Neural cell (in vitro differentiated cells): ENCODE measurements at regions not wholly inside any gene's neighbourhood (a gene's known extent, or its start where the extent isn't known, plus 50 kb on each side); places are given as distances from the start of the nearest gene placed in this dataset.

Experiments used
- EZH2 ChIP-seq: fragments of 200-600, 300-800 bp; shearing (Covaris generic), sonication (generic); IDR thresholded peaks from 2 replicates; pipeline ENCODE4 v1.6.1; 2014; ENCODE audit warnings: antibody characterized with exemption, low read length, borderline replicate concordance, mild to moderate bottlenecking; ENCODE audit not compliant: insufficient read depth, poor library complexity, severe bottlenecking
- TF ChIP-seq, protein P1 (sequence below): fragments of 450-650 bp; IDR thresholded peaks from 2 replicates; pipeline ENCODE4 v1.5.1; 2014; ENCODE audit warnings: antibody characterized with exemption, mild to moderate bottlenecking, moderate library complexity; ENCODE audit not compliant: poor library complexity, severe bottlenecking

DNA sequence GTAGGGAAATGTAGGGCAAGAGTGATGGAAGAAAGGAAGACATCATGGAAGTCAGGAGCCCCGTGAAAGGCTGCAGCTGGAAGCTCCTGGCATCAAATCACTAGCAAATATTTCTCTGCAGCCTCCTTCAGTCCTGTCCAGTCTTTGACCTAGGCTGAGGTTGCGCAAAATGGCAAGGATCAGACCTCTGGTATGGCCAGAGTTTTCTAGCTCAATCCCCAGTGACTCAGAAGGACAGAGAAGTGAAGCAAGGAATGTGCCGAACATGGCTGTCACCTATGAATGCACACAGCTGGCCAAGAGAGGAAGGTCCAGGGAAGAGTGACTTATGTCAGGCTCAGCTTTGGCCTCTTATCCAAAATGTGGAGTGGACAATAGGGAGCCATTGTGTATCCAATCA is 71.1 kb upstream of the PHOX2B start:
- TF ChIP-seq, protein P1, sequence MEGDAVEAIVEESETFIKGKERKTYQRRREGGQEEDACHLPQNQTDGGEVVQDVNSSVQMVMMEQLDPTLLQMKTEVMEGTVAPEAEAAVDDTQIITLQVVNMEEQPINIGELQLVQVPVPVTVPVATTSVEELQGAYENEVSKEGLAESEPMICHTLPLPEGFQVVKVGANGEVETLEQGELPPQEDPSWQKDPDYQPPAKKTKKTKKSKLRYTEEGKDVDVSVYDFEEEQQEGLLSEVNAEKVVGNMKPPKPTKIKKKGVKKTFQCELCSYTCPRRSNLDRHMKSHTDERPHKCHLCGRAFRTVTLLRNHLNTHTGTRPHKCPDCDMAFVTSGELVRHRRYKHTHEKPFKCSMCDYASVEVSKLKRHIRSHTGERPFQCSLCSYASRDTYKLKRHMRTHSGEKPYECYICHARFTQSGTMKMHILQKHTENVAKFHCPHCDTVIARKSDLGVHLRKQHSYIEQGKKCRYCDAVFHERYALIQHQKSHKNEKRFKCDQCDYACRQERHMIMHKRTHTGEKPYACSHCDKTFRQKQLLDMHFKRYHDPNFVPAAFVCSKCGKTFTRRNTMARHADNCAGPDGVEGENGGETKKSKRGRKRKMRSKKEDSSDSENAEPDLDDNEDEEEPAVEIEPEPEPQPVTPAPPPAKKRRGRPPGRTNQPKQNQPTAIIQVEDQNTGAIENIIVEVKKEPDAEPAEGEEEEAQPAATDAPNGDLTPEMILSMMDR: no peak
- TF ChIP-seq EZH2: no peak
